ENCODE measurements at regions not wholly inside any gene's neighbourhood (a gene's known extent, or its start where the extent isn't known, plus 50 kb on each side); places are given as distances from the start of the nearest gene placed in this dataset.

DNA sequence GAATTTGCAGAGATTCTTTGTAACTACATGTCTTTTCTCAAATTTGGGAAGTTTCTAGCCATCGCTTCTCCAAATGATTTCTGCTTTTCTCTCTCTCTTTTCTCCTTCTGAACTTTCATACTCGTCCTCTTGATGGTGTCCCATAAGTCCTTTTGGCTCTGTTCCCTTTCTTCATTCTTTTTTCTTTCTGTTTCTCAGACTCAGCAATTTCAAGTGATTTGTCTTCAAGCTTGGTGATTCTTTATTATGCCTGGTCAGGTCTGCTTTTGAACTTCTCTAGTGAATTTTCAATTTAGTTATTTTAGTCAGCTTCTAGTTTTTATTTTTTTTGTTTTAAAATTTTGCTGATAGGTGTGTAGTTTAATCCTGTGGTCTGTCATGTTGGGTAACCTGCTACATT lies 57.6 kb upstream of the EEF1E1 start:
- TF ChIP-seq, protein P1, sequence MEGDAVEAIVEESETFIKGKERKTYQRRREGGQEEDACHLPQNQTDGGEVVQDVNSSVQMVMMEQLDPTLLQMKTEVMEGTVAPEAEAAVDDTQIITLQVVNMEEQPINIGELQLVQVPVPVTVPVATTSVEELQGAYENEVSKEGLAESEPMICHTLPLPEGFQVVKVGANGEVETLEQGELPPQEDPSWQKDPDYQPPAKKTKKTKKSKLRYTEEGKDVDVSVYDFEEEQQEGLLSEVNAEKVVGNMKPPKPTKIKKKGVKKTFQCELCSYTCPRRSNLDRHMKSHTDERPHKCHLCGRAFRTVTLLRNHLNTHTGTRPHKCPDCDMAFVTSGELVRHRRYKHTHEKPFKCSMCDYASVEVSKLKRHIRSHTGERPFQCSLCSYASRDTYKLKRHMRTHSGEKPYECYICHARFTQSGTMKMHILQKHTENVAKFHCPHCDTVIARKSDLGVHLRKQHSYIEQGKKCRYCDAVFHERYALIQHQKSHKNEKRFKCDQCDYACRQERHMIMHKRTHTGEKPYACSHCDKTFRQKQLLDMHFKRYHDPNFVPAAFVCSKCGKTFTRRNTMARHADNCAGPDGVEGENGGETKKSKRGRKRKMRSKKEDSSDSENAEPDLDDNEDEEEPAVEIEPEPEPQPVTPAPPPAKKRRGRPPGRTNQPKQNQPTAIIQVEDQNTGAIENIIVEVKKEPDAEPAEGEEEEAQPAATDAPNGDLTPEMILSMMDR (IDR thresholded peaks at IDR 0.05) = no peak
- no peak for TF ChIP-seq POLR2A (IDR thresholded peaks at IDR 0.05)

Data from body of pancreas (tissue), 4 donors.